ENCODE measurements at regions not wholly inside any gene's neighbourhood (a gene's known extent, or its start where the extent isn't known, plus 50 kb on each side); places are given as distances from the start of the nearest gene placed in this dataset.

DNA sequence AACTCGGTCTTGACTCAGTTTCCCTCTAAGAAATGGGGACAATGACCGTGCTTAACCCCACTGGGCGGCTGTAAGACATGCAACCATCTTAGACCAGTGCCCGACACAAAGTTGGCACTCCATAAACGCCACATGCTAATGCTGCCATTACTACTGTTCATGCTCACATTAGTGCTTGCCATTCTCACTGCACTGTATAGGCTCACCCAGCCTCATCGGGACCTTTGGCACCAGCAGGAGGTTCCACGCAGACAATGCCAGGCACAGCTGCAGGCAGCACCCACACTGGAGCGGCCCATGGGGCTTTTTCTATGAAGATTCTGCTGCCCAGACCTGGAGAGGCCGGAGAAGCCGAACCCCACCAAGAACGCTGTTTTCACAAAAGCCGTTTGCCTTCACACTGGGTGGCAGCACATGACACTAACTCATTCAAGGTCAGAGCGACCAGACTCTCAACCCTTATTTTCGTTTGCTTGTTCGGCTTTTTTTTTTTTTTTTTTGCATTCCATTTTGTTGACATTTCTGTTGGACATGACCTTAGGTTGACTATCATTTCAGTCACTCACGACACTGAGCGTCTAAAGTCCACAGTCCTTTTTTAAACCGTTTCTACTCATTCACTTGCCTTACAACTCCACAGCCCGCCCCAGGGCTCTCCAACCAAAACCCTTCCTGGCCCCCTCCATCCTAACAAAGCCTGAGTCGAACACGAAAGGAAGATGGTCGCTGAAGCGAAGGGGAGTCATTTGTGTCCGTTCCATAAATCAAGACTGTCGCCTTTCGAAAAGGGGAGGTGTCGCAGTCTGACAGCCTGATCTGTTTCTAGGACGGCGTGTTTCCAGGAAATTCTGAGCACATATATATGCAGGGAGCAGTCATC is 124.4 kb upstream of the RNF32 start:
- H3K4me3 ChIP-seq (ENCODE audit: low read depth, low read length, poor library complexity, severe bottlenecking), result no peak overlapping the region
- no peak for DNase-seq (ENCODE audit: low spot score)
- H3K9me3 ChIP-seq (ENCODE audit: low read depth, low read length, poor library complexity, severe bottlenecking), result no peaks in the 10 kb centered on the region
- H3K36me3 ChIP-seq (ENCODE audit: insufficient read depth, low read length, poor library complexity, severe bottlenecking), result no peaks in the 10 kb centered on the region
- POLR2A ChIA-PET (ENCODE audit: low non-redundant PET), result no interaction called here
- H3K4me1 ChIP-seq (ENCODE audit: insufficient read depth, low read length, poor library complexity, severe bottlenecking), result no peaks in the 10 kb centered on the region
- intact Hi-C loops (cut with micrococcal nuclease; ENCODE audit: unreplicated experiment), result no loop called here
- H3K27me3 ChIP-seq (replicated peaks; ENCODE audit: insufficient read depth, low read depth, low read length, poor library complexity), result peaks cover 3% of the 10 kb centered on the region
- no peak overlapping the region for H3K27ac ChIP-seq (ENCODE audit: low read depth, low read length, poor library complexity, severe bottlenecking)
- no TSS peak for BruUV-seq (replicated peaks)
- no peak for TF ChIP-seq EZH2 (IDR thresholded peaks at IDR 0.05; ENCODE audit: borderline replicate concordance, low read depth, low read length, poor library complexity, severe bottlenecking)
- TF ChIP-seq CTCF (conservative IDR thresholded peaks at IDR 0.05; ENCODE audit: low read depth, low read length), result no peak
- CTCF ChIA-PET, result no interaction called here

DNA sequence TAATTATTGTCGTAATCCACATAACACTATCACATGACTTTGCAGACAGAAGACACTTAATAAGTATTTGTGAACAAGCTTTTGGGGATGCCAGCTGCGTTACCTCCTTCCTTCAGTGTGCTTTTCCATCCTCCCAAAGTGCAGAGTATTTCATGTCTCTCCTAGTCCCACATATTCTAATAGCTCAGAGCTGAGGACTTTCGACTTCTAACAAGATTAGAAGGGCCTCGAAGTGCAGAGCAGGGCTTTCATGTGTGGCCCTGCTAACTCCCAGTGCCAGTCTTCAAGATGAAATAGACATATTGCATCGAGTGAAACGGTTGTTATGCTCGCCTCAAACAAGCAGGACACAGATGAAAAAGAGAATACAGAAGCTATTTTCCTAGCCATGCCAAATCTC is 125.7 kb upstream of the RNF32 start:
- Histone ChIP-seq H3K27ac (ENCODE audit: low read depth, low read length, poor library complexity, severe bottlenecking) (no peak overlapping the region), H3K4me1 (ENCODE audit: insufficient read depth, low read length, poor library complexity, severe bottlenecking) (no peaks in the 10 kb centered on the region), H3K36me3 (ENCODE audit: insufficient read depth, low read length, poor library complexity, severe bottlenecking) (no peaks in the 10 kb centered on the region), H3K9me3 (ENCODE audit: low read depth, low read length, poor library complexity, severe bottlenecking) (no peaks in the 10 kb centered on the region), H3K4me3 (ENCODE audit: low read depth, low read length, poor library complexity, severe bottlenecking) (no peak overlapping the region), H3K27me3 (replicated peaks; ENCODE audit: insufficient read depth, low read depth, low read length, poor library complexity) (no peaks in the 10 kb centered on the region)
- no peak for TF ChIP-seq EZH2 (IDR thresholded peaks at IDR 0.05; ENCODE audit: borderline replicate concordance, low read depth, low read length, poor library complexity, severe bottlenecking)
- TF ChIP-seq CTCF (conservative IDR thresholded peaks at IDR 0.05; ENCODE audit: low read depth, low read length), result no peak
- intact Hi-C loops (cut with micrococcal nuclease; ENCODE audit: unreplicated experiment), result no loop called here
- CTCF ChIA-PET, result no interaction called here
- DNase-seq (ENCODE audit: low spot score), result no peak
- POLR2A ChIA-PET (ENCODE audit: low non-redundant PET), result no interaction called here
- BruUV-seq (replicated peaks), result no TSS peak

GRCh38 chr7:156511426-156511825 is 129.1 kb upstream of the RNF32 start:
- intact Hi-C loops (cut with micrococcal nuclease; ENCODE audit: unreplicated experiment), result no loop called here
- no peak for DNase-seq (ENCODE audit: low spot score)
- H3K36me3 ChIP-seq (ENCODE audit: insufficient read depth, low read length, poor library complexity, severe bottlenecking), result no peaks in the 10 kb centered on the region
- no peaks in the 10 kb centered on the region for H3K27me3 ChIP-seq (replicated peaks; ENCODE audit: insufficient read depth, low read depth, low read length, poor library complexity)
- TF ChIP-seq CTCF (conservative IDR thresholded peaks at IDR 0.05; ENCODE audit: low read depth, low read length), result no peak
- no peak for TF ChIP-seq EZH2 (IDR thresholded peaks at IDR 0.05; ENCODE audit: borderline replicate concordance, low read depth, low read length, poor library complexity, severe bottlenecking)
- no peak overlapping the region for H3K4me3 ChIP-seq (ENCODE audit: low read depth, low read length, poor library complexity, severe bottlenecking)
- ChIA-PET CTCF (no interaction called here), POLR2A (ENCODE audit: low non-redundant PET) (no interaction called here)
- no peaks in the 10 kb centered on the region for H3K4me1 ChIP-seq (ENCODE audit: insufficient read depth, low read length, poor library complexity, severe bottlenecking)
- no TSS peak for BruUV-seq (replicated peaks)
- H3K9me3 ChIP-seq (ENCODE audit: low read depth, low read length, poor library complexity, severe bottlenecking), result no peaks in the 10 kb centered on the region
- H3K27ac ChIP-seq (ENCODE audit: low read depth, low read length, poor library complexity, severe bottlenecking), result no peak overlapping the region
